SIG-M5 (cell line): ENCODE measurements at regions not wholly inside any gene's neighbourhood (a gene's known extent, or its start where the extent isn't known, plus 50 kb on each side); places are given as distances from the start of the nearest gene placed in this dataset.

Source experiments
- DNase-seq: peaks from one replicate; lab custom pipeline; 2025; lab: John Stamatoyannopoulos, UW

- DNase-seq = no peak
Measured at GRCh38 chr12:94815958-94816357, 165.6 kb upstream of the TMCC3 start.

DNA sequence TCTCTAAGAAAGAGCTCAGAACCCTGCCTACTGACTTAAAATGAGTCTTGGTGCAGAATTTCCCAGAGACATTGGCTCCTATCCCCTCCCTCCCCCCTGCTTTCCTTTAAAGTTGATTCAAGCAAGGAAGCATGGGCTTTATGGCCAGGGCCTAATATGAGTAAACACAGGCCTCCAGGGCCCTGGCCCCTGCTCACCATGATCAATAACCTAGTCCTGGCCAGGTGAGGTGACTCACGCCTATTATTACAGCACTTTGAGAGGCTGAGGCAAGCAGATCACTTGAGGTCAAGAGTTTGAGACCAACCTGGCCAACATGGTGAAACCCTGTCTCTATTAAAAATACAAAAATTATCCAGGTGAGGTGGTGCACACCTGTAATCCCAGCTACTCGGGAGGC is 165.1 kb upstream of the TMCC3 start:
- no peak for DNase-seq

- DNase-seq = no peak
Measured at GRCh38 chr12:94813314-94813713, 163.0 kb upstream of the TMCC3 start.

GRCh38 chr12:94812345-94812744 is 162.0 kb upstream of the TMCC3 start:
- no peak for DNase-seq

DNA sequence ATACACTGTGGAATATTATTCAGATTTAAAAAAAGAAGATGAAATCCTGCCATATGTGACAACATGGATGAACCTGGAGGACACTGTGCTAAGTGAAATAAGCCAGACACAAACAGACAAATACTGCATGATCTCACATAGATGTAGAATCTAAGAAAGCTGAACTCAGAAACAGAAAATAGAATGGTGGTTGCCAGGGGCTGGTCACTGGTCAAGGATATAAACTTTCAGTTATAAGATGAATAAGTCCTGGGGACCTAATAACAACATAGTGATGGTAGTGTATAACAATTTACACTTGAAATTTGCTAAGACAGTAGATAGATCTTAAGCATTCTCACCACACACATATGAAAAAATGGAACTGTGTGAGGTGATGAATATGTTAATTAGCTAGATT is 161.3 kb upstream of the TMCC3 start:
- no peak for DNase-seq

DNA sequence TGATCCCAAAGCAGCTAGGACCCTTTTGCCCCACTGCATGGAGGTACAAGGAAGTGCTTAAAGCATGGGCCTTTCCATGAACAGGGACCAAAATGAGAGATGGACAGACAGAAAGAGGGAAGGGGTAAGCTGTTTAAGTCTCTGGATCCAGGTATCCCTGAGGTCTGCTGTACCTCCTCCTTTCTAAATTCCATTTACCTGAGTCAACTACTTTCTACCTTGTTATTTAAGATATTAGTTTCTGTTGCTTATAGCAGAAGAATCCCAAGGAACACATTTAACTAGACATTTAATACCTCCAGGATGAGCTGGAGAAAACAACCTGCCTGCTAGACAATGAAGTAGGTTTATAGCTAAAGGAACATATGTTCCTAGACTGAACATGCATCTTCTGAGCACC is 157.6 kb upstream of the TMCC3 start:
- no peak for DNase-seq

- no peak for DNase-seq
Measured at GRCh38 chr12:94806617-94807016, 156.3 kb upstream of the TMCC3 start.

GRCh38 chr12:94805749-94806529 is 155.6 kb upstream of the TMCC3 start:
- DNase-seq = no peak

DNA sequence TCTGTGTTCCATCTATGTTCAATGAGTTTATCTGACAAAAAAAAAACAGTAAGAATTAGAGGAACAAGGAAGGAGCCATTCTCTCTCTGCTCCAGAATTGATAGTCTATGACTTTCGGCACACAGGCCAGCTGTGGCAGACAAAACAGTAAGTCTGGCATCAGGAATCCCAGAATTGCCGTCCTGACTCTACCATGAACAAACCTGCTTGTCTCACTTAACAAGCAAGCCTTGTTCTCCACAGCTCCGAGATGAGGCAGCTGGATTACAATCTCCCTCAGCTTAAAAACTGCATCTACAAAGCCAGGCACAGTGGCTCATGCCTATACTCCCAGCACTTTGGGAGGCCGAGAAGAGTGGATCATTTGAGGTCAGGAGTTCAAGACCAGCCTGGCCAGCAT is 153.6 kb upstream of the TMCC3 start:
- DNase-seq = no peak

GRCh38 chr12:94802796-94803195 is 152.4 kb upstream of the TMCC3 start:
- no peak for DNase-seq

DNA sequence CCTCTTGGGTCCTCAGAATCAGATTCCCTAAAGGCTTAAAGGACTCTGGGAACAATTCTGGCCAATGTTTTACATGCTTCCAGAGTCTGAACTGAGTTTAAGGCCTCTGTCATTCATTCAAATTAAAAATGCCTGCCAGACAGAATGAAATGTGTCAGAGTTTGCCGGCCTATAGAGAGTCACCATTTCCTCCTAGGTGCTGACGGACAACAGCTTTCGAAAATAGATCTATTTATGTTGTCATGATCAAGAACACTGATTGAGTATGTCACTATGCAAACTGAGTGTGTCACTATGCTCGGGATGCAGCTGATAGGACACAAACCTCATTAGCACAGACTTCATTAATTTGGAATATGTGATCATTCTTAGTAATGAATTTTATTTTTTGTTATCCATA is 151.4 kb upstream of the TMCC3 start:
- DNase-seq = no peak

- DNase-seq = no peak
Measured at GRCh38 chr12:94799136-94799535, 148.8 kb upstream of the TMCC3 start.

GRCh38 chr12:94798113-94798512 is 147.8 kb upstream of the TMCC3 start:
- DNase-seq = no peak

DNA sequence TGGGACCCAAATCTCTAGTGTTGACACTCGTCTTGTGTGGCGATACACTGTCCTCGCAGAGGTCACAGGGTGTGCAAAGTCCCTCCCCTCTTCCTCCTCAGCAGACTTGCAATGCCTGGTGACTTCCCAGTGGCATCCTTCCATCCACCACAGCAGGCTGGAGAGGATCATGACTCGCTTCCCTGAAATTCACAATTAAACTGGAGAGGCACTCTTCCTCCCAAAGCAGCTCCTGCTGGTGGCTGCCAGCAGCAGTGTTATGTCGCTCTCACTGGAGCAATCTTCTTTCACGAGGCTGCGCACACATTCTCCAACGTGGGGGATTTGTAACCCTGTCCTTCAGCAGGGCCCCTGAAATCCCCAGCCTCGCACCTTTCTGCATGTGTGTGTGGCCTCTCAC is 145.2 kb upstream of the TMCC3 start:
- DNase-seq = no peak

- no peak for DNase-seq
Measured at GRCh38 chr12:94795044-94795443, 144.7 kb upstream of the TMCC3 start.

DNA sequence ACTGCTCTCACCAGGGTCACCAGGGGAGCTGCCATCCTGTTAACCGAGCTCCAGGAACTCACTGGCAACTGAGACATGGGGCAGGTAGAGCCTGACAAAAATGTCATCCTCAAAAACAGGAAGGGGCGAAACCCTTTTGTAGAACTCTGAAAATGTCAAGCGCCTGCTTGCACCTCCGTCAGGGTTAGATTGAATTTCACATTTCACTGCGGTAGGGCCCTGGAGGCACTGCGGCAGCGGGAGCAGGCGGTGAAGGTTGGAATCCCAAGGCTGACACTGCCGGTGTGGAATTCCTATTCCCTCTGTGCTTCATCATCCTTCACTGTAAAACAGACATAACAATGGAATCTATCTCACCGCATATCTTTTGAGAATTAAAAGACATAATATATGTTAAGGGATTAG is 142.8 kb upstream of the TMCC3 start:
- DNase-seq = no peak

- peak; percentile 74 for DNase-seq
Measured at GRCh38 chr12:94792693-94793092, 142.3 kb upstream of the TMCC3 start.

DNA sequence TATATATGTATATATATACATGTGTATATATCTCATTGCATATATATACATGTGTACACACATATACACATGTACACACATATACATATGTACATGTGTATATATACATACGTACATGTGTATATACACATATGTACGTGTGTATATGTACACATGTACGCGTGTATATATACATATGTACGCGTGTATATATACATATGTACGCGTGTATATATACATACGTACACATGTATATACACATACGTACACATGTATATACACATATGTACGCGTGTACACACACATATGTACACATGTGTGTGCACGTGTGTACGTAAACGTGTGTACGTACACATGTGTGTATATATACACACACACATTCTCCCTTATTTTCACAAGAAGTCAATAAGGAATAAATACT is 141.6 kb upstream of the TMCC3 start:
- DNase-seq = no peak

GRCh38 chr12:94790825-94791224 is 140.5 kb upstream of the TMCC3 start:
- DNase-seq = no peak

GRCh38 chr12:94790370-94790769 is 140.0 kb upstream of the TMCC3 start:
- DNase-seq = no peak

DNA sequence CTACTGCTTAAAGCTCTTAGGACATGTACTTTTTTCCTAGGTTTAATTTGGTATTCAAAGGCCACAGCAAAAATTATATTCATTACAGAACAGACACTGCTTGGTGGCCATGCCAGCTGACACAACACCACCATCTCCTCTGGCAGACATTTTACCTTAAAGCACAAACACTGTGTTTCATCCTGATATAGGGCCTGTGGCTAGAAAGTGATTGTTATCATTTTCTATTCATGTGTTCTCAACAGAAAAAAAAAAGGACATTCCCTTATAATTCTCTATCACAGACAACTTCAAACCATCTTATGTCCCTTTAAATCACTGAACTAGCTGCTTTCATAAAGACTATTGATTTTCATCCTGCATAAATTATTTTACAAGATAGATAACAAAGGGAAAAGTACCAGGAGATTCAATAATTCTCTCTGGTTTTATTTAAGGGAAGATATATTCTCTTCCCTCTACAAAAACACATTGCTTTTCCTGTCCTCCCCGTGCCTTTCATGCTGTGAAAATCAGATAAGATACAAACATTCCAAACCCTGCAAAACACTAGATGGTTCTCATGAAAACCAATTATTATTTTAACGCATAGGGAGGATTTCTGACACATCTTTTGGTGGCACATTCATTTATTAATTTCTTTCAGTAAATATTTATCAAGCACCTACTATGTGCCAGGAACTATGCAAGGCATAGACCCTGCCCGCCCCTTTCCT is 139.3 kb upstream of the TMCC3 start:
- no peak for DNase-seq

DNA sequence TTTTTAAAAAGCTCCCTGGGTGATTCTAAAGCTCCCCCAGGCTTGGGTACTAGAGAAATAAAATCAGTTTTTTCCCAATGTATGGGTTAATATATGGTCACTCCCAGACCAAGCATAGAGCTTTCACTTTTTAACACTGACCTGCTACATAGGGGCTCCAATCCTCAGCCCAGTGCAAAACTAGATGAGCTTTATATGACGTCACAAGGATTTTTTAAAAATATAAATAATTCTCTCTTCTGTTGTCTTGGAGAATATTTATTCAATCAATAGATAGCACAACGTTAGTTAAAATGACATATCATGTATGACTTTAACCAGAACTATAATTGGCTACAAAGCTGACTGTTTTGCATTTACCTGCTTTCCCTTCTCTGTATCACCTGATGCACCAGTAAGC is 137.9 kb upstream of the TMCC3 start:
- no peak for DNase-seq

DNA sequence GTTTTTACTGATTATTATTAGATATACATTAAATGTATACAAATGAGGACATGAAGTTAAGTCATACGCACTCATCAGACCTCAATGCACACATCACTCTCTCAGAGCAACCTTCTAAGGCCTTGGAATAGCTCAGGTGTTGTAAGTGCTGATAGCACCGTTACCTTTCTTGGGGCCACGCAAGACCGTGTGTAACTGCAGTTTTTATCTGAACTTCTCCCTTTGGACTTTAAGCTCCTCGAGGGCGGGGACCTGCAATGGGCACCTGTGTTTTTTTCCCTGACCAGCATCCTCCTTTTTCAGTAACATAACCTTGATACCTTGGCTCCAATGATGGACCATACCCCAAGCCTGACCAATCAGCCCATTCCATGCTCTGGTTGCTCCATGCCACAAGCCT is 136.5 kb upstream of the TMCC3 start:
- no peak for DNase-seq

- no peak for DNase-seq
Measured at GRCh38 chr12:94783862-94784261, 133.5 kb upstream of the TMCC3 start.
